ENCODE measurements at regions not wholly inside any gene's neighbourhood (a gene's known extent, or its start where the extent isn't known, plus 50 kb on each side); places are given as distances from the start of the nearest gene placed in this dataset.

DNA sequence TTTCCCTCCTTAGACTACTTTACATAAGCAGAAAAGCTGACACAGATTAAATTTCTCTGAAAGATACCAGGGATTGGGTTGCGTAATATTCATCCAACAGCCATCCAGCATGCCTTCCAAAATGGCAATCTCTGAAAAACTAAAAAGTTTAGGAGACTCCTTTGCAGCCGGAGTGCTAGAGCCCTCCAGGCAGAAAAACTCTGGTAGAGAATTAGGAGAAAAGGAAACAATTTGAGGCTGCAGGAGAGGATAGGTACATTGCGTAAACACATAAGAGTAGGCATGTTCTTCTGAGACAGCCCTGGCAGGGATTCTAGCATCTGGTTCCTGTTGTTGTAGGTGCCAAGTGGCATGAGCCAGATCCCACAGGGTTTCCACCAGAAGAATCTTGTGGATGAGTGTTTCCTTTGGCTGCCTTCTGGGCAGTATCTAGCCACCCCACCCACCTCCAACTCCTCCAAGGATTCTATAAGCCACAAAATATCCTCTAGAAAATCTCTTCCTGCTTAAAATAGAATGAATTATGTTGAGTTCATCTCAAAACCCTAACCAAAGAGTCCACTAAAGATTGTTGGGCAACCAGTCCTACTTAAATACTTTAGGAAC, 402.4 kb downstream of the HGF start:
- TF ChIP-seq, protein P1, sequence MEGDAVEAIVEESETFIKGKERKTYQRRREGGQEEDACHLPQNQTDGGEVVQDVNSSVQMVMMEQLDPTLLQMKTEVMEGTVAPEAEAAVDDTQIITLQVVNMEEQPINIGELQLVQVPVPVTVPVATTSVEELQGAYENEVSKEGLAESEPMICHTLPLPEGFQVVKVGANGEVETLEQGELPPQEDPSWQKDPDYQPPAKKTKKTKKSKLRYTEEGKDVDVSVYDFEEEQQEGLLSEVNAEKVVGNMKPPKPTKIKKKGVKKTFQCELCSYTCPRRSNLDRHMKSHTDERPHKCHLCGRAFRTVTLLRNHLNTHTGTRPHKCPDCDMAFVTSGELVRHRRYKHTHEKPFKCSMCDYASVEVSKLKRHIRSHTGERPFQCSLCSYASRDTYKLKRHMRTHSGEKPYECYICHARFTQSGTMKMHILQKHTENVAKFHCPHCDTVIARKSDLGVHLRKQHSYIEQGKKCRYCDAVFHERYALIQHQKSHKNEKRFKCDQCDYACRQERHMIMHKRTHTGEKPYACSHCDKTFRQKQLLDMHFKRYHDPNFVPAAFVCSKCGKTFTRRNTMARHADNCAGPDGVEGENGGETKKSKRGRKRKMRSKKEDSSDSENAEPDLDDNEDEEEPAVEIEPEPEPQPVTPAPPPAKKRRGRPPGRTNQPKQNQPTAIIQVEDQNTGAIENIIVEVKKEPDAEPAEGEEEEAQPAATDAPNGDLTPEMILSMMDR (conservative IDR thresholded peaks at IDR 0.05; ENCODE audit: low read depth, low read length): no peak
- no peak for TF ChIP-seq EZH2 (IDR thresholded peaks at IDR 0.05; ENCODE audit: low read length, unreplicated experiment)
- TF ChIP-seq EZH2phosphoT487 (IDR thresholded peaks at IDR 0.05; ENCODE audit: borderline replicate concordance, low read length): no peak
